Calu3 (cell line): ENCODE measurements at regions not wholly inside any gene's neighbourhood (a gene's known extent, or its start where the extent isn't known, plus 50 kb on each side); places are given as distances from the start of the nearest gene placed in this dataset.

Source experiments
- BruUV-seq: library from RNA; stranded (reverse); fragments of 400-500 nt; replicated peaks from 2 replicates; lab custom pipeline; 2021; lab: Mats Ljungman, UMichigan
- CTCF ChIA-PET: fragments of 300-600 bp; sonication (Branson Sonifier 250); formaldehyde crosslinking; loops from one replicate; lab custom pipeline; 2022; ENCODE audit warnings: antibody characterized with exemption; lab: Charles Lee
- DNase-seq: peaks from one replicate; pipeline ENCODE4 v3.0.0; 2022
- H3K27ac Mint-ChIP-seq: one replicate; pipeline ENCODE4 v1.8.0; 2022; ENCODE audit warnings: mixed read lengths; ENCODE audit not compliant: unreplicated experiment
- H3K27me3 Mint-ChIP-seq: one replicate; pipeline ENCODE4 v1.8.0; 2022; ENCODE audit warnings: mixed read lengths; ENCODE audit not compliant: unreplicated experiment
- H3K36me3 Mint-ChIP-seq: one replicate; pipeline ENCODE4 v1.8.0; 2022; ENCODE audit warnings: mild to moderate bottlenecking, moderate library complexity, mixed read lengths; ENCODE audit not compliant: insufficient read depth, unreplicated experiment
- H3K4me1 Mint-ChIP-seq: one replicate; pipeline ENCODE4 v1.8.0; 2022; ENCODE audit warnings: mild to moderate bottlenecking, low read depth, mixed read lengths; ENCODE audit not compliant: unreplicated experiment
- H3K4me3 Mint-ChIP-seq: one replicate; pipeline ENCODE4 v1.8.0; 2022; ENCODE audit warnings: mild to moderate bottlenecking, low read depth, moderate library complexity, mixed read lengths; ENCODE audit not compliant: unreplicated experiment
- H3K9me3 Mint-ChIP-seq: one replicate; pipeline ENCODE4 v1.8.0; 2022; ENCODE audit warnings: low read depth, mixed read lengths; ENCODE audit not compliant: unreplicated experiment
- CTCF ChIP-seq: fragments of 200-600 bp; IDR thresholded peaks from one replicate; pipeline ENCODE4 v1.8.0; 2022; ENCODE audit warnings: antibody characterized with exemption; ENCODE audit not compliant: unreplicated experiment
- intact Hi-C: fragments of 100-400 bp; cut with micrococcal nuclease; formaldehyde crosslinking; loops from one replicate; pipeline ENCODE4 v1.10.0; 2022; ENCODE audit not compliant: unreplicated experiment

DNA sequence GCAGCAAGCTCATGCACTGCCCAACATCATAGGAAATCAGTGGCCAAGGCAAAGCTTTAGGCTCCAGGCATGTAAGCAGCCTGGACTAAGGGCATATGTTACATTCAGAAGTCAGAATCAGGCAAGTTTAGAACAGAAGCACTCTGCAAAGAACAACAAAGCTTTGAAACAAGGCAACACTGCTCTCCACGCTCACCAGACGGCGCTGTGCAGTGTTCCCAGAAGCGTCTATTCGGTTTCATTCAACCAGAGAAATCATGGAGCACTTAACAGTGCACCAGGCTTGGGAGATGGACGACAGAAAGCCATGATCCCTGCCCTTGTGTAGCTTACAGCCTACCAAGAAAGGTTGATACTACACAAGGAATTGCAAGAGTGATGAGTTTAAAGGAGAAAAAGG, 555.8 kb downstream of the BUD13 start:
- TF ChIP-seq CTCF, result no peak
- no peaks in the 10 kb centered on the region for H3K9me3 Mint-ChIP-seq
- CTCF ChIA-PET, result no interaction called here
- no peaks in the 10 kb centered on the region for H3K36me3 Mint-ChIP-seq
- no TSS peak for BruUV-seq
- H3K4me1 Mint-ChIP-seq, result no peaks in the 10 kb centered on the region
- H3K4me3 Mint-ChIP-seq, result no peak overlapping the region
- DNase-seq, result no peak
- intact Hi-C loops, result no loop called here
- peaks cover 36% of the 10 kb centered on the region for H3K27me3 Mint-ChIP-seq
- H3K27ac Mint-ChIP-seq, result no peak overlapping the region

DNA sequence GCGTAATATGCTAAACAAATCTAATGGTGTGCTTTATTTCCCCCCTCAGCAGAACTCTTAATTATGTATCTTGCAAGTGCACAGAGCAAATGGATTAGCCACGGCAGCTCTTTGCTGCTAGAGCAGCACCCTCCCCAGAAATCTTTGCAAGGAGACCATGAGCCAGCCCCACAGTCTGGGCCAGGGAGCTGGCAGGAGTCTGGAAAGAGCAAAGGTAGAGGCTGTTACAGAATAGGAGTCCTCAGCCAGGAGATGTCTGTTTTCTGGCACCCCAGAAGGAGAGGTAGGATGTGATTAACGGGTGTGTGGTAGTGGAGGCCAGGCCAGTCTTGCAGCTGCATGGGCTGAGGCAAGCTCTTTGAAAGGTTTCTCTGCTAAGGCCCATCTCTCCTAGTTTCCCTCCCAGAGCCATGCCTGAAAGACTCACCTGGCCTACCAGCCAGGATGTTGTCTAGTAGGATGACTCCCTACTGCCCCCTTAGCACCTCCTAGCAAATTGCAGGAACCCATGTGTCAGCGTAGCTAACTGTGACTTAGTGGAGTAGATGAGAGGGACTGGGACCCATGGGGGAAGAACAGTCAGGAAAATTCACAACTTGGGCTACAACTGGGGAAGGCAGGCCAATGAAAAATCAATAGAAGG, 557.2 kb downstream of the BUD13 start:
- Mint-ChIP-seq H3K27me3 (peaks cover 44% of the 10 kb centered on the region), H3K9me3 (no peaks in the 10 kb centered on the region), H3K27ac (no peak overlapping the region), H3K36me3 (no peaks in the 10 kb centered on the region), H3K4me1 (no peaks in the 10 kb centered on the region), H3K4me3 (no peak overlapping the region)
- CTCF ChIA-PET, result no interaction called here
- no TSS peak for BruUV-seq
- no peak for DNase-seq
- intact Hi-C loops, result no loop called here
- TF ChIP-seq CTCF, result no peak

- CTCF ChIA-PET, result no interaction called here
- Mint-ChIP-seq H3K27me3 (peaks cover 46% of the 10 kb centered on the region), H3K4me3 (no peak overlapping the region), H3K27ac (no peak overlapping the region), H3K36me3 (no peaks in the 10 kb centered on the region), H3K9me3 (no peaks in the 10 kb centered on the region), H3K4me1 (no peaks in the 10 kb centered on the region)
- BruUV-seq, result no TSS peak
- DNase-seq, result no peak
- intact Hi-C loops, result no loop called here
- no peak for TF ChIP-seq CTCF
Measured at GRCh38 chr11:116211147-116211546, 561.6 kb downstream of the BUD13 start.

GRCh38 chr11:116210663-116211062, 562.1 kb downstream of the BUD13 start:
- DNase-seq, result no peak
- BruUV-seq, result no TSS peak
- Mint-ChIP-seq H3K27me3 (peaks cover 51% of the 10 kb centered on the region), H3K36me3 (no peaks in the 10 kb centered on the region), H3K4me3 (no peak overlapping the region), H3K27ac (no peak overlapping the region), H3K4me1 (no peaks in the 10 kb centered on the region), H3K9me3 (no peaks in the 10 kb centered on the region)
- CTCF ChIA-PET, result no interaction called here
- intact Hi-C loops, result no loop called here
- TF ChIP-seq CTCF, result no peak
